ENCODE measurements at regions not wholly inside any gene's neighbourhood (a gene's known extent, or its start where the extent isn't known, plus 50 kb on each side); places are given as distances from the start of the nearest gene placed in this dataset.
A peak's percentile ranks its signal among the peaks of the same experiment; 100 is the strongest.

DNA sequence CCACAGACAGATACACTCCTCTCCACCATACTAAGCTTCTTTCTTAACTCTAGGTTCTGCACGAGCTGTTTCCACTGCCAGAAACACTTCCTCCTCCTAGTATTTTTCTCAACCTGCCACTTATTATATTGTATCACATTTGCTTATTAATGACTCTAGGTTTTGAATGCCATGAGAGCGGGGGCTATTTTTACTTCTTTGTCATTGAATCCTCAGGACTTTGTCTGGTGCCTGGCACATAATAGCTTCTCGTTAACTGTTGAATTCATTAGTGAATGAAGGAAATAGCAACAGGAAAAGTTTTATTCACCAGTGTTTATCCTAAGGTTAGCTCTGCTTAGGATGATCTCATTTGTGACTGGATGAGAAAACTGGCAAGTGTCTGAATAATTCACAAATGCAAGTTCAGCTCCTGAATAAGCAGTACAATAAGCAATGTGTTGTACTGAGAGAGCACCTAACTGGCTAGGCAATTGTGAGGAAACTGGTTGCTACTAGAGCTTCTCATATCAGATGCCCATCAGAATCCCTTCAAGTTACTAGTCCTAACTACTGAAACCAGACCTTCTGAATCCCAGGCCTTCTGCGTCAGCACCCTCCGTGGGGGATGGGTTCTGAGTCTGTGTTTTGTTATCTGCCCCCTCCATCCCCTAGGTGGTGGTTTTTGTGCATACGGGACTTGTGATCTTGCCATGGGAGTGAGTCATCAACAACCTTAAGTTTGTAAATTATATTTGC, 92.7 kb downstream of the LSMEM1 start (continued):
- TF ChIP-seq, protein P1, sequence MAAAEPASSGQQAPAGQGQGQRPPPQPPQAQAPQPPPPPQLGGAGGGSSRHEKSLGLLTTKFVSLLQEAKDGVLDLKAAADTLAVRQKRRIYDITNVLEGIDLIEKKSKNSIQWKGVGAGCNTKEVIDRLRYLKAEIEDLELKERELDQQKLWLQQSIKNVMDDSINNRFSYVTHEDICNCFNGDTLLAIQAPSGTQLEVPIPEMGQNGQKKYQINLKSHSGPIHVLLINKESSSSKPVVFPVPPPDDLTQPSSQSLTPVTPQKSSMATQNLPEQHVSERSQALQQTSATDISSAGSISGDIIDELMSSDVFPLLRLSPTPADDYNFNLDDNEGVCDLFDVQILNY (CRISPR knock-in tag; IDR thresholded peaks at IDR 0.05), result no peak
- TF ChIP-seq ZNF324 (CRISPR knock-in tag; IDR thresholded peaks at IDR 0.05), result no peak
- no peak for TF ChIP-seq GABPA (tag; conservative IDR thresholded peaks at IDR 0.05; ENCODE audit: low read depth)
- no peak for TF ChIP-seq ZNF780A (CRISPR knock-in tag; IDR thresholded peaks at IDR 0.05)
- TF ChIP-seq, protein P2, sequence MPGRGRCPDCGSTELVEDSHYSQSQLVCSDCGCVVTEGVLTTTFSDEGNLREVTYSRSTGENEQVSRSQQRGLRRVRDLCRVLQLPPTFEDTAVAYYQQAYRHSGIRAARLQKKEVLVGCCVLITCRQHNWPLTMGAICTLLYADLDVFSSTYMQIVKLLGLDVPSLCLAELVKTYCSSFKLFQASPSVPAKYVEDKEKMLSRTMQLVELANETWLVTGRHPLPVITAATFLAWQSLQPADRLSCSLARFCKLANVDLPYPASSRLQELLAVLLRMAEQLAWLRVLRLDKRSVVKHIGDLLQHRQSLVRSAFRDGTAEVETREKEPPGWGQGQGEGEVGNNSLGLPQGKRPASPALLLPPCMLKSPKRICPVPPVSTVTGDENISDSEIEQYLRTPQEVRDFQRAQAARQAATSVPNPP (IDR thresholded peaks at IDR 0.05; ENCODE audit: borderline replicate concordance, insufficient read depth, insufficient read length), result no peak
- TF ChIP-seq PHB (CRISPR knock-in tag; IDR thresholded peaks at IDR 0.05), result no peak
- TF ChIP-seq, protein P3, sequence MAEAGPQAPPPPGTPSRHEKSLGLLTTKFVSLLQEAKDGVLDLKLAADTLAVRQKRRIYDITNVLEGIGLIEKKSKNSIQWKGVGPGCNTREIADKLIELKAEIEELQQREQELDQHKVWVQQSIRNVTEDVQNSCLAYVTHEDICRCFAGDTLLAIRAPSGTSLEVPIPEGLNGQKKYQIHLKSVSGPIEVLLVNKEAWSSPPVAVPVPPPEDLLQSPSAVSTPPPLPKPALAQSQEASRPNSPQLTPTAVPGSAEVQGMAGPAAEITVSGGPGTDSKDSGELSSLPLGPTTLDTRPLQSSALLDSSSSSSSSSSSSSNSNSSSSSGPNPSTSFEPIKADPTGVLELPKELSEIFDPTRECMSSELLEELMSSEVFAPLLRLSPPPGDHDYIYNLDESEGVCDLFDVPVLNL (CRISPR knock-in tag; IDR thresholded peaks at IDR 0.05; ENCODE audit: low read depth), result no peak
- TF ChIP-seq U2AF1 (optimal IDR thresholded peaks at IDR 0.05; ENCODE audit: low read depth, low read length), result no peak
- TF ChIP-seq, protein P4, sequence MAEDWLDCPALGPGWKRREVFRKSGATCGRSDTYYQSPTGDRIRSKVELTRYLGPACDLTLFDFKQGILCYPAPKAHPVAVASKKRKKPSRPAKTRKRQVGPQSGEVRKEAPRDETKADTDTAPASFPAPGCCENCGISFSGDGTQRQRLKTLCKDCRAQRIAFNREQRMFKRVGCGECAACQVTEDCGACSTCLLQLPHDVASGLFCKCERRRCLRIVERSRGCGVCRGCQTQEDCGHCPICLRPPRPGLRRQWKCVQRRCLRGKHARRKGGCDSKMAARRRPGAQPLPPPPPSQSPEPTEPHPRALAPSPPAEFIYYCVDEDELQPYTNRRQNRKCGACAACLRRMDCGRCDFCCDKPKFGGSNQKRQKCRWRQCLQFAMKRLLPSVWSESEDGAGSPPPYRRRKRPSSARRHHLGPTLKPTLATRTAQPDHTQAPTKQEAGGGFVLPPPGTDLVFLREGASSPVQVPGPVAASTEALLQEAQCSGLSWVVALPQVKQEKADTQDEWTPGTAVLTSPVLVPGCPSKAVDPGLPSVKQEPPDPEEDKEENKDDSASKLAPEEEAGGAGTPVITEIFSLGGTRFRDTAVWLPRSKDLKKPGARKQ (CRISPR knock-in tag; IDR thresholded peaks at IDR 0.05), result 0 out of 2 replicates have a peak, but pooled peaks have one; percentile 43
- no peak for TF ChIP-seq RBM34 (IDR thresholded peaks at IDR 0.05; ENCODE audit: borderline replicate concordance, insufficient read depth, low read length)
- TF ChIP-seq FOXP1 (CRISPR knock-in tag; IDR thresholded peaks at IDR 0.05), result no peak
- TF ChIP-seq MCM5 (IDR thresholded peaks at IDR 0.05; ENCODE audit: low read depth), result no peak
- no peak for TF ChIP-seq LARP7 (IDR thresholded peaks at IDR 0.05)
- no peak for TF ChIP-seq ZNF121 (CRISPR knock-in tag; conservative IDR thresholded peaks at IDR 0.05)
- TF ChIP-seq CCNT2 (IDR thresholded peaks at IDR 0.05; ENCODE audit: borderline replicate concordance, extremely low read depth, insufficient read length, low read depth, low read length), result peak; percentile 98
- TF ChIP-seq, protein P5, sequence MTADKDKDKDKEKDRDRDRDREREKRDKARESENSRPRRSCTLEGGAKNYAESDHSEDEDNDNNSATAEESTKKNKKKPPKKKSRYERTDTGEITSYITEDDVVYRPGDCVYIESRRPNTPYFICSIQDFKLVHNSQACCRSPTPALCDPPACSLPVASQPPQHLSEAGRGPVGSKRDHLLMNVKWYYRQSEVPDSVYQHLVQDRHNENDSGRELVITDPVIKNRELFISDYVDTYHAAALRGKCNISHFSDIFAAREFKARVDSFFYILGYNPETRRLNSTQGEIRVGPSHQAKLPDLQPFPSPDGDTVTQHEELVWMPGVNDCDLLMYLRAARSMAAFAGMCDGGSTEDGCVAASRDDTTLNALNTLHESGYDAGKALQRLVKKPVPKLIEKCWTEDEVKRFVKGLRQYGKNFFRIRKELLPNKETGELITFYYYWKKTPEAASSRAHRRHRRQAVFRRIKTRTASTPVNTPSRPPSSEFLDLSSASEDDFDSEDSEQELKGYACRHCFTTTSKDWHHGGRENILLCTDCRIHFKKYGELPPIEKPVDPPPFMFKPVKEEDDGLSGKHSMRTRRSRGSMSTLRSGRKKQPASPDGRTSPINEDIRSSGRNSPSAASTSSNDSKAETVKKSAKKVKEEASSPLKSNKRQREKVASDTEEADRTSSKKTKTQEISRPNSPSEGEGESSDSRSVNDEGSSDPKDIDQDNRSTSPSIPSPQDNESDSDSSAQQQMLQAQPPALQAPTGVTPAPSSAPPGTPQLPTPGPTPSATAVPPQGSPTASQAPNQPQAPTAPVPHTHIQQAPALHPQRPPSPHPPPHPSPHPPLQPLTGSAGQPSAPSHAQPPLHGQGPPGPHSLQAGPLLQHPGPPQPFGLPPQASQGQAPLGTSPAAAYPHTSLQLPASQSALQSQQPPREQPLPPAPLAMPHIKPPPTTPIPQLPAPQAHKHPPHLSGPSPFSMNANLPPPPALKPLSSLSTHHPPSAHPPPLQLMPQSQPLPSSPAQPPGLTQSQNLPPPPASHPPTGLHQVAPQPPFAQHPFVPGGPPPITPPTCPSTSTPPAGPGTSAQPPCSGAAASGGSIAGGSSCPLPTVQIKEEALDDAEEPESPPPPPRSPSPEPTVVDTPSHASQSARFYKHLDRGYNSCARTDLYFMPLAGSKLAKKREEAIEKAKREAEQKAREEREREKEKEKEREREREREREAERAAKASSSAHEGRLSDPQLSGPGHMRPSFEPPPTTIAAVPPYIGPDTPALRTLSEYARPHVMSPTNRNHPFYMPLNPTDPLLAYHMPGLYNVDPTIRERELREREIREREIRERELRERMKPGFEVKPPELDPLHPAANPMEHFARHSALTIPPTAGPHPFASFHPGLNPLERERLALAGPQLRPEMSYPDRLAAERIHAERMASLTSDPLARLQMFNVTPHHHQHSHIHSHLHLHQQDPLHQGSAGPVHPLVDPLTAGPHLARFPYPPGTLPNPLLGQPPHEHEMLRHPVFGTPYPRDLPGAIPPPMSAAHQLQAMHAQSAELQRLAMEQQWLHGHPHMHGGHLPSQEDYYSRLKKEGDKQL (CRISPR knock-in tag; IDR thresholded peaks at IDR 0.05; ENCODE audit: borderline replicate concordance), result no peak
- TF ChIP-seq BCOR (IDR thresholded peaks at IDR 0.05), result no peak; the same call in 1 of the 2 replicates
- TF ChIP-seq SP1 (CRISPR knock-in tag; IDR thresholded peaks at IDR 0.05), result peak; percentile 66; the same call in 1 of the 2 replicates
